Heart left ventricle (tissue), 13 donors: ENCODE measurements at regions not wholly inside any gene's neighbourhood (a gene's known extent, or its start where the extent isn't known, plus 50 kb on each side); places are given as distances from the start of the nearest gene placed in this dataset.

Source experiments
- CTCF ChIP-seq, 12 donors: fragments of 200-600 bp; sonication (generic) in 4 of 12; IDR thresholded peaks; one replicate each; pipeline versions ENCODE4 v1.5.0 to v1.8.0; 2018 to 2022; ENCODE audit warnings: antibody characterized with exemption in 12 of 12, mild to moderate bottlenecking in 5 of 12
- POLR2A ChIP-seq, 2 donors: fragments of 450-650 bp; IDR thresholded peaks; one replicate each; pipeline ENCODE4 v1.6.1; 2017; ENCODE audit warnings: antibody characterized with exemption in 2 of 2, mild to moderate bottlenecking in 2 of 2, moderate library complexity in 2 of 2
- donor health status: ischemic (EF 13 %, LVEDD 7.1; RV severe dilation, severe dysfunction).
- donor health status: DM: no; HTN: yes; CAD: no.
- donor health status: DM: no; HTN: no; CAD: no.
- donor health status: ischemic (EF 25% LVEDD 6.9; RV normal size, moderate dysfunction).
- donor health status: ischemic (EF 25% LVEDD 5.7; RV mildly dilated, moderate dysfunction).
- donor health status: ischemic (EF 35%, LVEDD 5.7; RV mildly dilated, moderate dysfunction).
- donor health status: nonischemic (EF 11% LVEDD 7.7; RV severe dilation, severe dysfunction).
- donor health status: DM: yes; HTN: yes; CAD: no.
- donor health status: PGD.
- donor health status: ischemic (EF 29% LVEDD 5.4; RV normal size, mild dysfunction).
- donor health status: nonischemic (EF 23%, LVEDD 6.1; RV moderate dilation, normal function).

GRCh38 chr18:7341581-7342337, 110.9 kb downstream of the LRRC30 start:
- no peak for TF ChIP-seq POLR2A (IDR thresholded peaks at IDR 0.05)
- TF ChIP-seq CTCF (IDR thresholded peaks at IDR 0.05), result no peak
